ENCODE measurements at regions not wholly inside any gene's neighbourhood (a gene's known extent, or its start where the extent isn't known, plus 50 kb on each side); places are given as distances from the start of the nearest gene placed in this dataset.

DNA sequence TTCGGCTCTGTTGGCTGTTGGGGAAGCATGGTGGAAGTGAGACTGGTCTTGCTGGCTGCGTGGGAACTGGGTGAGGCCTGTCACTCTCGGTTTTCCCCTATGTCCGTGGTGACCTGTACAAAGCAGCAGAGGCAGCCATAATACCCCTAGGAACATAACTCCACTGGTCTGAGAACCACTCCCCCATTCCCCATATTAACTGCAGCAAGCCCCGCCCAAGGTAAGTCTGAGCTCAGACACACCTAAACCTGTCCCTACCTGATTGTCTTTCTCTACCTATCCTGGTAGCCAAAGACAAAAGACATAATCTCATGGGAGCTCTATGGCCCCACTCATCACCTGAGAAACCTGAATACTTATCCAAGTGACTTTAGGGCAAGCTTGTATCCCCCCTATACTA is 156.3 kb upstream of the PHACTR1 start:
- H3K9me3 Mint-ChIP-seq: peaks cover 32% of the 10 kb centered on the region
- Histone ChIP-seq H3K4me3 (ENCODE audit: low read length) (no peak overlapping the region), H3K27ac (ENCODE audit: low read depth, low read length) (no peak overlapping the region), H3K36me3 (ENCODE audit: control insufficient read depth, insufficient read depth, low read length) (no peaks in the 10 kb centered on the region), H3K9me3 (ENCODE audit: control insufficient read depth, low read length) (peaks cover 37% of the 10 kb centered on the region), H3K9ac (ENCODE audit: extremely low read depth, low read length, poor library complexity, severe bottlenecking) (no peak overlapping the region), H3K27me3 (ENCODE audit: control insufficient read depth, insufficient read depth, low read length, poor library complexity, severe bottlenecking) (no peaks in the 10 kb centered on the region), H3K4me1 (ENCODE audit: control insufficient read depth, insufficient read depth, low read length) (no peaks in the 10 kb centered on the region)
- H3K4me3 Mint-ChIP-seq: no peak overlapping the region
- H3K36me3 Mint-ChIP-seq (ENCODE audit: low read depth): no peaks in the 10 kb centered on the region
- no peaks in the 10 kb centered on the region for H3K4me1 Mint-ChIP-seq
- WGBS, 2 experiments (ENCODE audit: insufficient coverage in 1 of 2, insufficient read length in 1 of 2): 88 to 100% methylated on average over 2 to 5 of the region's 5 CpGs
- H3K27ac Mint-ChIP-seq: no peak overlapping the region
- no peak for DNase-seq
- TF ChIP-seq, protein P1, sequence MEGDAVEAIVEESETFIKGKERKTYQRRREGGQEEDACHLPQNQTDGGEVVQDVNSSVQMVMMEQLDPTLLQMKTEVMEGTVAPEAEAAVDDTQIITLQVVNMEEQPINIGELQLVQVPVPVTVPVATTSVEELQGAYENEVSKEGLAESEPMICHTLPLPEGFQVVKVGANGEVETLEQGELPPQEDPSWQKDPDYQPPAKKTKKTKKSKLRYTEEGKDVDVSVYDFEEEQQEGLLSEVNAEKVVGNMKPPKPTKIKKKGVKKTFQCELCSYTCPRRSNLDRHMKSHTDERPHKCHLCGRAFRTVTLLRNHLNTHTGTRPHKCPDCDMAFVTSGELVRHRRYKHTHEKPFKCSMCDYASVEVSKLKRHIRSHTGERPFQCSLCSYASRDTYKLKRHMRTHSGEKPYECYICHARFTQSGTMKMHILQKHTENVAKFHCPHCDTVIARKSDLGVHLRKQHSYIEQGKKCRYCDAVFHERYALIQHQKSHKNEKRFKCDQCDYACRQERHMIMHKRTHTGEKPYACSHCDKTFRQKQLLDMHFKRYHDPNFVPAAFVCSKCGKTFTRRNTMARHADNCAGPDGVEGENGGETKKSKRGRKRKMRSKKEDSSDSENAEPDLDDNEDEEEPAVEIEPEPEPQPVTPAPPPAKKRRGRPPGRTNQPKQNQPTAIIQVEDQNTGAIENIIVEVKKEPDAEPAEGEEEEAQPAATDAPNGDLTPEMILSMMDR (conservative IDR thresholded peaks at IDR 0.05): no peak
- H3K27me3 Mint-ChIP-seq (ENCODE audit: insufficient read depth): no peaks in the 10 kb centered on the region

DNA sequence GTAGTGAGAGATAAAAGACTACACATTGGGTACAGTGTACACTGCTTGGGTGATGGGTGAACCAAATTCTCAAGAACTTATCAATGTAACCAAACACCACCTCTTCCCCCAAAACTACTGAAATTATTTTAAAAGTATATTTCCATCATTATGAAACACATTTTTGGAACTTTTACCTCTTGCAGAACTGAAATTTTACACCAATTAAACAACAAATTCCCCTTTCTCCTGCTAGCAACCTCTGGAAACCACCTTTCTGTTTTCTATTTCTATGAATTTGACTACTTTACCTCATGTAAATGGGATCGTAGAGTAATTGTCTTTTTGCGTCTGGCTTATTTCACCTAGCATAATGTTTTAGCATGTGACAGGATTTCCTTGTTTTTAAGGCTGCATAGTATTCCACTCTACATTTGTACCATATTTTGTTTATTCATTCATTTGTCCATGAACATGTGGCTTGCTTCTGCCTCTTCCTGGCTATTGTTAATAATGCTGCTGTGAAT is 149.9 kb upstream of the PHACTR1 start:
- Histone ChIP-seq H3K9ac (ENCODE audit: extremely low read depth, low read length, poor library complexity, severe bottlenecking) (no peak overlapping the region), H3K4me1 (ENCODE audit: control insufficient read depth, insufficient read depth, low read length) (no peaks in the 10 kb centered on the region), H3K27me3 (ENCODE audit: control insufficient read depth, insufficient read depth, low read length, poor library complexity, severe bottlenecking) (no peaks in the 10 kb centered on the region), H3K9me3 (ENCODE audit: control insufficient read depth, low read length) (peaks cover 24% of the 10 kb centered on the region), H3K4me3 (ENCODE audit: low read length) (no peak overlapping the region), H3K27ac (ENCODE audit: low read depth, low read length) (no peak overlapping the region), H3K36me3 (ENCODE audit: control insufficient read depth, insufficient read depth, low read length) (no peaks in the 10 kb centered on the region)
- Mint-ChIP-seq H3K4me3 (no peak overlapping the region), H3K27ac (no peak overlapping the region), H3K4me1 (no peaks in the 10 kb centered on the region), H3K36me3 (ENCODE audit: low read depth) (no peaks in the 10 kb centered on the region), H3K27me3 (ENCODE audit: insufficient read depth) (no peaks in the 10 kb centered on the region), H3K9me3 (peaks cover 9% of the 10 kb centered on the region)
- TF ChIP-seq, protein P1 (conservative IDR thresholded peaks at IDR 0.05): no peak
- DNase-seq: no peak
- 96 to 100% methylated on average over 2 of the region's 2 CpGs for WGBS, 2 experiments (ENCODE audit: insufficient coverage in 1 of 2, insufficient read length in 1 of 2)

DNA sequence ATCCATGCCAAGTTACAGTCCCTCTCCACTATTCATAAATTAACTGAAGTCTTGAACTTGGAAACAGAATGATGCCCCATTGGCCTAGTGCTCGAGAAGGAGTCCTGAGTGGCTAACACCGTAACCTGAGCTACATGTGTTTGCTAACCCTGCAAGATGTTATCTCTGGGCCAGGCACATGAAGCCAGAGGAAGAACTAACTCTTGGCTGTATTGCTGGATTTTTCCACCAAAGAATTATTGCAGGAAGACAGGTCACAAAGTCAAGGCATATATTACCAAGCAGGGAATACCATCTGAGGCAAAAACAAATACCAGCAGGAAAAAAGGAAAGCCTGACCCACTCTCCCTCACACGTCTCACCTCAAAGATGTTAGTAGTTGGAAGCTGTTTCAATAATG is 148.9 kb upstream of the PHACTR1 start:
- no peaks in the 10 kb centered on the region for H3K4me1 Mint-ChIP-seq
- Histone ChIP-seq H3K27ac (ENCODE audit: low read depth, low read length) (no peak overlapping the region), H3K4me3 (ENCODE audit: low read length) (no peak overlapping the region), H3K9ac (ENCODE audit: extremely low read depth, low read length, poor library complexity, severe bottlenecking) (no peak overlapping the region), H3K4me1 (ENCODE audit: control insufficient read depth, insufficient read depth, low read length) (no peaks in the 10 kb centered on the region), H3K36me3 (ENCODE audit: control insufficient read depth, insufficient read depth, low read length) (no peaks in the 10 kb centered on the region), H3K27me3 (ENCODE audit: control insufficient read depth, insufficient read depth, low read length, poor library complexity, severe bottlenecking) (no peaks in the 10 kb centered on the region), H3K9me3 (ENCODE audit: control insufficient read depth, low read length) (peaks cover 14% of the 10 kb centered on the region)
- WGBS, 2 experiments (ENCODE audit: insufficient coverage in 1 of 2, insufficient read length in 1 of 2): 83 to 87% methylated on average over 2 to 3 of the region's 3 CpGs
- DNase-seq: no peak
- H3K9me3 Mint-ChIP-seq: peaks cover 3% of the 10 kb centered on the region
- no peak overlapping the region for H3K27ac Mint-ChIP-seq
- no peaks in the 10 kb centered on the region for H3K27me3 Mint-ChIP-seq (ENCODE audit: insufficient read depth)
- TF ChIP-seq, protein P1 (conservative IDR thresholded peaks at IDR 0.05): no peak
- H3K36me3 Mint-ChIP-seq (ENCODE audit: low read depth): no peaks in the 10 kb centered on the region
- H3K4me3 Mint-ChIP-seq: no peak overlapping the region
